OCI-LY3 (cell line): ENCODE measurements at regions not wholly inside any gene's neighbourhood (a gene's known extent, or its start where the extent isn't known, plus 50 kb on each side); places are given as distances from the start of the nearest gene placed in this dataset.

ENCODE experiments used
- H2AFZ ChIP-seq: fragments of 200-600, 300-600 bp; shearing (Covaris generic); 2 replicates; pipeline ENCODE4 v1.6.0; 2014; ENCODE audit warnings: antibody characterized with exemption, low read depth, low read length
- H3K27ac ChIP-seq: fragments of 200-600, 300-600 bp; sonication (generic); 2 replicates; pipeline ENCODE4 v1.5.1; 2014; ENCODE audit warnings: mild to moderate bottlenecking, low read length, moderate library complexity, mixed read lengths
- H3K27me3 ChIP-seq: fragments of 200-600, 300-600 bp; sonication (generic); 2 replicates; pipeline ENCODE4 v1.6.1; 2014; ENCODE audit warnings: low read depth, low read length, mixed read lengths
- H3K36me3 ChIP-seq: fragments of 200-600, 300-600 bp; sonication (generic); replicated peaks from 2 replicates; pipeline ENCODE3; 2014; ENCODE audit warnings: low read depth, low read length, mixed read lengths
- H3K4me1 ChIP-seq: fragments of 300-600, 200-600 bp; sonication (generic); 2 replicates; pipeline ENCODE4 v1.6.1; 2014; ENCODE audit warnings: low read length, mixed read lengths
- H3K4me2 ChIP-seq: fragments of 200-600, 300-600 bp; sonication (generic); 2 replicates; pipeline ENCODE4 v1.6.1; 2014; ENCODE audit warnings: low read length, mixed read lengths
- H3K4me3 ChIP-seq: fragments of 300-600, 200-600 bp; sonication (generic); 2 replicates; pipeline ENCODE4 v1.5.1; 2014; ENCODE audit warnings: antibody characterized with exemption, mild to moderate bottlenecking, low read length, moderate library complexity
- H3K79me2 ChIP-seq: fragments of 300-600, 200-600 bp; shearing (Covaris generic); 2 replicates; pipeline ENCODE4 v1.6.1; 2014; ENCODE audit warnings: mild to moderate bottlenecking, low read length, mixed read lengths
- H3K9ac ChIP-seq: fragments of 300-600, 200-600 bp; shearing (Covaris generic); 2 replicates; pipeline ENCODE4 v1.6.0; 2014; ENCODE audit warnings: mild to moderate bottlenecking, low read length, moderate library complexity
- H3K9me3 ChIP-seq: fragments of 200-600, 300-600 bp; shearing (Covaris generic); 2 replicates; pipeline ENCODE4 v1.6.1; 2014; ENCODE audit warnings: low read length, mixed read lengths; ENCODE audit not compliant: insufficient read depth
- H4K20me1 ChIP-seq: fragments of 200-600, 300-600 bp; sonication (generic); 2 replicates; pipeline ENCODE4 v1.6.1; 2016; ENCODE audit warnings: low read length, mixed read lengths; ENCODE audit not compliant: insufficient read depth
- CTCF ChIP-seq: fragments of 200-600, 300-600 bp; sonication (generic); IDR thresholded peaks from 2 replicates; pipeline ENCODE4 v1.5.1; 2014; ENCODE audit warnings: antibody characterized with exemption, low read length, low read depth
- EZH2phosphoT487 ChIP-seq: fragments of 200-600 bp; shearing (Covaris generic); IDR thresholded peaks from 2 replicates; pipeline ENCODE4 v1.6.1; 2018; ENCODE audit warnings: antibody characterized with exemption, mixed run types, low read depth

DNA sequence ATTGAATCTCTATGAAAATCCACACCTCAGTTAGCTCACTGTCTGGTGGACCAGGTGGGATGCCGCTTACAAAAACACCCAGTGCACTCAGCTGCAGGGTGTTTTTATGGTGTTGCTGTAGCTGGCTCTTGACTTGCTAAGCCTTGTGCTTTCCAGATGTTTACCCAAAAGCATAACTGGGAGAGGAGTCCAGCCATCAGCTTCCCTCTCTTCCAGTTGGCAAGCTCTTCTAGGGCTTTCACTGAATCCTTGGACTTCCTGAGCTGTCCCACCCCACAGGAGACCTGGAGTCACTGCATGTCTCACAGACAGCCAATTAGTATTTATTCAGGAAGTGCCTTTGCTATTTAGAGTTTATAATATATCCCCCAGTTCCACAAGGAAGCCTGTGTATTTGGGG, 210.9 kb downstream of the FNDC1 start:
- H3K4me3 ChIP-seq, result no peak overlapping the region
- no peaks in the 10 kb centered on the region for H3K9me3 ChIP-seq
- no peak overlapping the region for H3K27ac ChIP-seq
- H3K79me2 ChIP-seq, result no peaks in the 10 kb centered on the region
- no peaks in the 10 kb centered on the region for H3K36me3 ChIP-seq
- no peaks in the 10 kb centered on the region for H4K20me1 ChIP-seq
- H3K4me1 ChIP-seq, result no peaks in the 10 kb centered on the region
- TF ChIP-seq EZH2phosphoT487, result no peak
- no peak for TF ChIP-seq CTCF
- H2AFZ ChIP-seq, result no peak overlapping the region
- H3K27me3 ChIP-seq, result no peaks in the 10 kb centered on the region
- no peak overlapping the region for H3K4me2 ChIP-seq
- H3K9ac ChIP-seq, result no peak overlapping the region

- H3K27ac ChIP-seq, result no peak overlapping the region
- no peaks in the 10 kb centered on the region for H3K36me3 ChIP-seq
- no peaks in the 10 kb centered on the region for H3K9me3 ChIP-seq
- no peaks in the 10 kb centered on the region for H4K20me1 ChIP-seq
- no peaks in the 10 kb centered on the region for H3K27me3 ChIP-seq
- TF ChIP-seq CTCF, result no peak
- no peak for TF ChIP-seq EZH2phosphoT487
- no peak overlapping the region for H3K9ac ChIP-seq
- H2AFZ ChIP-seq, result no peak overlapping the region
- H3K4me2 ChIP-seq, result no peak overlapping the region
- no peaks in the 10 kb centered on the region for H3K79me2 ChIP-seq
- no peak overlapping the region for H3K4me3 ChIP-seq
- no peaks in the 10 kb centered on the region for H3K4me1 ChIP-seq
These were observed 209.5 kb downstream of the FNDC1 start for GRCh38 chr6:159378411-159379328.

DNA sequence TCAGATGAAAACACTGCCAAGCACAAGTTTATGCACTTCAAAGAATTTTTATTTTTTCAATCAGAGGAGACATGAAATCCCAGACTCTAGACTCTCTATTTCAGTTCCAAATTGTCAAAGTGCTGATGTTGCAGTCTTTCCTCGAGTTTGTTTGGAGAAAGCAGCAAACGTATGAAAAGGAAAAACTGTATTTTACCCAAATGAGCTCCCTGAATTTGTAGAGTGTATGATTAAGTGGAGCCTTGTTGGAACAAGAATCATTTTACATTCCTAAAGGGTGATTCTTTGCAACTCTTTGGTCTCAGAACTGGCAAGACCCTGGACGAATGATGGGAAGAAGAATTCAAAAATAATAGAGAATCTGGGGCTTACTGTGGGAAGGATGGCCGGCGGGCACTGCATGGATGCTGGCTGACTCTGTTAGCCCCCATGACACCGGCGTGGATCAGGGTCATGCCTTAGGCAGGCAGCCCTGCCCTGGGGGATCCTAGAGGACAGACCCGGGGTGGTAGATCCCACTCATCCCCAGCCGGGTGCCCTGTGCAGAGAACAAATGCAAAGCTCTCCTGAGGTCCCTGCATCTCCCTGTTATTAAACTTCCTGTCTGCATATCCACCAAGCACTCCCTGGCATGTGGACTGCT, 207.4 kb downstream of the FNDC1 start:
- Histone ChIP-seq H3K27ac (no peak overlapping the region), H3K27me3 (no peaks in the 10 kb centered on the region), H3K9ac (no peak overlapping the region), H3K79me2 (no peaks in the 10 kb centered on the region), H3K9me3 (no peaks in the 10 kb centered on the region), H4K20me1 (no peaks in the 10 kb centered on the region), H3K4me1 (no peaks in the 10 kb centered on the region), H2AFZ (no peak overlapping the region), H3K36me3 (no peaks in the 10 kb centered on the region), H3K4me2 (no peak overlapping the region), H3K4me3 (no peak overlapping the region)
- no peak for TF ChIP-seq CTCF
- TF ChIP-seq EZH2phosphoT487, result no peak

DNA sequence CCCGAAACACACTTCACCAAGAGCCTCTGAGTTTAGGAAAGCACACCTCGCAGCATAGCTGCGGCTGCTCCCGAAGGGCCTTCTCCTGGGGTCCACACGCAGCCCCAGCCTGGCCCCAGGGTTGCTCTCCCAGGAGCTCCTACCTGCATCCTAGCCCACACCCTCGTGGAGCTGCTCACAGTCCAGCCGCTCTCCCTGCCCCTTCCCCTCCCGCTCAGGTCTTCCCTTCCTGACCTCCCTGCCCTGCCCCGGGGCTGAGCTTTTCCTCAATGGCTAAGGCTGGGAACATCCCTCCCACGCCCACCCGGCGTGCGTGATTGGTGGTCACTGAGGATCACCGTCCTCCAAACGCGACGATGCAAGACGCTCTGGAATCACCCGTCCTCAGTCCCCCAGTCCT, 205.8 kb downstream of the FNDC1 start:
- TF ChIP-seq CTCF, result no peak
- no peak for TF ChIP-seq EZH2phosphoT487
- H3K9ac ChIP-seq, result no peak overlapping the region

More for the DNA sequence above, 205.8 kb downstream of the FNDC1 start:
- Histone ChIP-seq H3K79me2 (no peaks in the 10 kb centered on the region), H3K27ac (no peak overlapping the region), H4K20me1 (no peaks in the 10 kb centered on the region), H3K9me3 (no peaks in the 10 kb centered on the region), H3K4me3 (no peak overlapping the region), H3K4me1 (no peaks in the 10 kb centered on the region), H3K27me3 (no peaks in the 10 kb centered on the region), H2AFZ (no peak overlapping the region), H3K36me3 (no peaks in the 10 kb centered on the region), H3K4me2 (no peak overlapping the region)
